GM12878 (cell line): ENCODE measurements at regions not wholly inside any gene's neighbourhood (a gene's known extent, or its start where the extent isn't known, plus 50 kb on each side); places are given as distances from the start of the nearest gene placed in this dataset.

Source experiments
- ATAC-seq: fragments of 200-7000 bp; cut with Tn5 transposase; 3 replicates; pipeline ENCODE4 v1.9.1; 2020; ENCODE audit warnings: mild to moderate bottlenecking, moderate library complexity
- BruUV-seq: library from RNA; stranded (reverse); fragments of 400-500 nt; replicated peaks from 2 replicates; lab custom pipeline; 2021; lab: Mats Ljungman, UMichigan
- CTCF ChIA-PET: fragments of 300-600 bp; sonication (Branson Sonifier 250); formaldehyde crosslinking; extraction: SDS; loops from one replicate; lab custom pipeline; 2021; ENCODE audit warnings: inconsistent platforms; lab: Yijun Ruan, JAX
- POLR2A ChIA-PET: fragments of 350-600 bp; formaldehyde crosslinking; extraction: SDS; loops from one replicate; lab custom pipeline; 2021; ENCODE audit warnings: inconsistent platforms; lab: Charles Lee
- RAD21 ChIA-PET: fragments of 300-600 bp; sonication (Branson Sonifier 250); formaldehyde crosslinking; loops from one replicate; lab custom pipeline; 2023; ENCODE audit warnings: antibody characterized with exemption; ENCODE audit not compliant: unreplicated experiment; lab: Charles Lee
- SMC1A ChIA-PET: fragments of 300-600 bp; sonication (Branson Sonifier 250); formaldehyde crosslinking; loops from one replicate; lab custom pipeline; 2023; ENCODE audit not compliant: unreplicated experiment, uncharacterized antibody; lab: Charles Lee
- DNase-seq: peaks from one replicate; pipeline ENCODE4 v3.0.0-alpha.2; 2011; ENCODE audit warnings: low read depth, low spot score
- FAIRE-seq: peaks from 3 replicates; lab custom pipeline; 2011; peaks lifted over from hg19 to GRCh38; lab: Jason Lieb, UNC
- H2AFZ ChIP-seq: 2 replicates; pipeline ENCODE4 v1.6.0; 2011; ENCODE audit warnings: low read depth, low read length, control low read depth; ENCODE audit not compliant: control insufficient read depth
- H3K27ac ChIP-seq: 2 replicates; pipeline ENCODE4 v1.5.1; 2011; ENCODE audit warnings: control low read depth; ENCODE audit not compliant: control insufficient read depth, insufficient read depth
- H3K27me3 ChIP-seq, 2 experiments: replicated peaks in 1 of 2; 2 replicates each; pipeline versions ENCODE4 v1.6.0 to v1.6.1; 2011; ENCODE audit warnings: low read length in 1 of 2; ENCODE audit not compliant: control insufficient read depth in 2 of 2, insufficient read depth in 2 of 2
- H3K36me3 ChIP-seq, 2 experiments: 2 replicates each; pipeline ENCODE4 v1.5.1; 2011; ENCODE audit warnings: low read length in 1 of 2; ENCODE audit not compliant: control insufficient read depth in 2 of 2, insufficient read depth in 2 of 2
- H3K4me1 ChIP-seq: 2 replicates; pipeline ENCODE4 v1.6.1; 2011; ENCODE audit warnings: mild to moderate bottlenecking, low read length, moderate library complexity, mixed read lengths; ENCODE audit not compliant: control insufficient read depth, insufficient read depth
- H3K4me2 ChIP-seq: 2 replicates; pipeline ENCODE4 v1.6.0; 2011; ENCODE audit warnings: control low read depth; ENCODE audit not compliant: control insufficient read depth, insufficient read depth
- H3K4me3 ChIP-seq: fragments of 200-600 bp; sonication (generic); 2 replicates; pipeline ENCODE4 v1.5.1; 2016
- H3K79me2 ChIP-seq: 2 replicates; pipeline ENCODE4 v1.6.0; 2011; ENCODE audit warnings: low read length; ENCODE audit not compliant: control insufficient read depth, insufficient read depth
- H3K9ac ChIP-seq: 2 replicates; pipeline ENCODE4 v1.8.0; 2011; ENCODE audit warnings: low read length, control low read depth, mixed read lengths; ENCODE audit not compliant: control insufficient read depth, insufficient read depth
- H3K9me3 ChIP-seq: replicated peaks from 3 replicates; pipeline ENCODE4 v1.5.1; 2011; ENCODE audit warnings: mild to moderate bottlenecking, low read length; ENCODE audit not compliant: control insufficient read depth, insufficient read depth
- H4K20me1 ChIP-seq: 2 replicates; pipeline ENCODE4 v1.6.0; 2011; ENCODE audit not compliant: control insufficient read depth, insufficient read depth
- BRCA1 ChIP-seq: IDR thresholded peaks from 2 replicates; pipeline ENCODE4 v1.6.1; 2011; ENCODE audit warnings: low read depth, low read length, improper control_type of control experiment
- CBFB ChIP-seq: IDR thresholded peaks from 2 replicates; pipeline ENCODE4 v1.6.1; 2016; ENCODE audit warnings: antibody characterized with exemption, low read depth
- IKZF1 ChIP-seq: fragments of 450-650 bp; conservative IDR thresholded peaks from 2 replicates; pipeline ENCODE4 v1.6.1; 2017; ENCODE audit warnings: antibody characterized with exemption, mild to moderate bottlenecking
- JUNB ChIP-seq: IDR thresholded peaks from 2 replicates; pipeline ENCODE4 v1.6.1; 2016; ENCODE audit warnings: antibody characterized with exemption, mild to moderate bottlenecking
- MEF2A ChIP-seq: IDR thresholded peaks from 2 replicates; pipeline ENCODE4 v1.6.1; 2011; ENCODE audit warnings: low read depth, mild to moderate bottlenecking, low read length, moderate library complexity; ENCODE audit not compliant: insufficient read depth
- NR2C1 ChIP-seq: fragments of 450-650 bp; IDR thresholded peaks from 2 replicates; pipeline ENCODE4 v1.6.1; 2017; ENCODE audit warnings: antibody characterized with exemption, mild to moderate bottlenecking, moderate library complexity
- PAX5 ChIP-seq: IDR thresholded peaks from 2 replicates; pipeline ENCODE4 v1.6.1; 2011; ENCODE audit warnings: low read depth, low read length, borderline replicate concordance
- PAX8 ChIP-seq: fragments of 450-650 bp; IDR thresholded peaks from 2 replicates; pipeline ENCODE4 v1.6.1; 2017; ENCODE audit warnings: mild to moderate bottlenecking, moderate library complexity
- PBX3 ChIP-seq: IDR thresholded peaks from 2 replicates; pipeline ENCODE4 v1.6.1; 2011; ENCODE audit warnings: mild to moderate bottlenecking, low read depth, low read length, moderate library complexity; ENCODE audit not compliant: insufficient replicate concordance
- POLR2AphosphoS5 ChIP-seq: IDR thresholded peaks from 2 replicates; pipeline ENCODE4 v1.6.1; 2011; ENCODE audit warnings: mild to moderate bottlenecking, low read length, inconsistent platforms
- SMARCA5 ChIP-seq: fragments of 450-650 bp; IDR thresholded peaks from 2 replicates; pipeline ENCODE4 v1.6.1; 2017; ENCODE audit warnings: mild to moderate bottlenecking
- SMC3 ChIP-seq: IDR thresholded peaks from 2 replicates; pipeline ENCODE4 v1.6.1; 2011; ENCODE audit warnings: low read length, improper control_type of control experiment, borderline replicate concordance
- SREBF1 ChIP-seq: IDR thresholded peaks from 2 replicates; pipeline ENCODE4 v1.6.1; 2012; ENCODE audit warnings: mild to moderate bottlenecking, low read length
- SUPT20H ChIP-seq: IDR thresholded peaks from 2 replicates; pipeline ENCODE4 v1.6.1; 2011; ENCODE audit warnings: low read depth, mild to moderate bottlenecking, low read length, moderate library complexity, borderline replicate concordance; ENCODE audit not compliant: control insufficient read depth
- TARDBP ChIP-seq: IDR thresholded peaks from 2 replicates; pipeline ENCODE4 v1.6.1; 2016; ENCODE audit warnings: borderline replicate concordance
- ZNF384 ChIP-seq: IDR thresholded peaks from 2 replicates; pipeline ENCODE4 v1.6.1; 2012; ENCODE audit warnings: low read depth, mild to moderate bottlenecking, low read length, improper control_type of control experiment, borderline replicate concordance
- ZNF622 ChIP-seq: fragments of 450-650 bp; IDR thresholded peaks from 2 replicates; pipeline ENCODE4 v1.6.1; 2017; ENCODE audit warnings: mild to moderate bottlenecking, inconsistent platforms
- WGBS: methylation state at CpG from one replicate; pipeline ENCODE4 v1.1.6; 2016; ENCODE audit warnings: low lambda C conversion rate; ENCODE audit not compliant: insufficient replicate concordance, insufficient coverage; ENCODE audit errors: missing lambda C conversion rate; 5-methylcytosine and 5-hydroxymethylcytosine counted together
- in situ Hi-C: fragments of 300-500 bp; cut with MboI; formaldehyde crosslinking; loops from 9 replicates; pipeline ENCODE4 v1.14.3; 2018; ENCODE audit warnings: mixed read lengths
- intact Hi-C: fragments of 100-400 bp; cut with micrococcal nuclease; formaldehyde crosslinking; loops from one replicate; pipeline ENCODE4 v1.14.2; 2022; ENCODE audit not compliant: unreplicated experiment
- TF ChIP-seq, protein P1 (sequence below): fragments of 450-650 bp; IDR thresholded peaks from 2 replicates; pipeline ENCODE4 v1.6.1; 2017; ENCODE audit warnings: antibody characterized with exemption, mild to moderate bottlenecking, moderate library complexity

- no peak overlapping the region for H3K27ac ChIP-seq
- H3K4me1 ChIP-seq = peaks cover 6% of the 10 kb centered on the region
- in situ Hi-C loops (no loop called here), intact Hi-C loops (no loop called here)
- no peaks in the 10 kb centered on the region for H3K79me2 ChIP-seq
- H3K9ac ChIP-seq = no peak overlapping the region
- ChIA-PET POLR2A (no interaction called here), CTCF (interaction anchor here (0.7 kb wide), 1 partner anchor 1438 kb away, joined by 3 read pairs; no protein-coding TSS in a partner anchor), SMC1A (no interaction called here), RAD21 (no interaction called here)
- no peaks in the 10 kb centered on the region for H3K9me3 ChIP-seq
- no peaks in the 10 kb centered on the region for H3K36me3 ChIP-seq
- H4K20me1 ChIP-seq = no peaks in the 10 kb centered on the region
- FAIRE-seq = no peak
- no peaks in the 10 kb centered on the region; a peak in 3 of 4 replicates for H3K27me3 ChIP-seq
- H3K4me2 ChIP-seq = no peak overlapping the region
- 15% methylated on average over 3 of the region's 3 CpGs for WGBS
- no peak overlapping the region for H2AFZ ChIP-seq
- no peak for DNase-seq
- no TSS peak for BruUV-seq
- no peak for TF ChIP-seq ZNF384
- no peak for TF ChIP-seq PAX8
- TF ChIP-seq POLR2AphosphoS5 = no peak
- TF ChIP-seq MEF2A = no peak
- no peak for TF ChIP-seq SREBF1
- TF ChIP-seq PBX3 = no peak
- no peak for TF ChIP-seq SMARCA5
- TF ChIP-seq SMC3 = no peak
- no peak for TF ChIP-seq JUNB
- TF ChIP-seq TARDBP = no peak
- TF ChIP-seq PAX5 = no peak
- TF ChIP-seq IKZF1 = no peak
- no peak for TF ChIP-seq BRCA1
- TF ChIP-seq ZNF622 = no peak
- TF ChIP-seq CBFB = no peak
- TF ChIP-seq NR2C1 = no peak
- TF ChIP-seq, protein P1, sequence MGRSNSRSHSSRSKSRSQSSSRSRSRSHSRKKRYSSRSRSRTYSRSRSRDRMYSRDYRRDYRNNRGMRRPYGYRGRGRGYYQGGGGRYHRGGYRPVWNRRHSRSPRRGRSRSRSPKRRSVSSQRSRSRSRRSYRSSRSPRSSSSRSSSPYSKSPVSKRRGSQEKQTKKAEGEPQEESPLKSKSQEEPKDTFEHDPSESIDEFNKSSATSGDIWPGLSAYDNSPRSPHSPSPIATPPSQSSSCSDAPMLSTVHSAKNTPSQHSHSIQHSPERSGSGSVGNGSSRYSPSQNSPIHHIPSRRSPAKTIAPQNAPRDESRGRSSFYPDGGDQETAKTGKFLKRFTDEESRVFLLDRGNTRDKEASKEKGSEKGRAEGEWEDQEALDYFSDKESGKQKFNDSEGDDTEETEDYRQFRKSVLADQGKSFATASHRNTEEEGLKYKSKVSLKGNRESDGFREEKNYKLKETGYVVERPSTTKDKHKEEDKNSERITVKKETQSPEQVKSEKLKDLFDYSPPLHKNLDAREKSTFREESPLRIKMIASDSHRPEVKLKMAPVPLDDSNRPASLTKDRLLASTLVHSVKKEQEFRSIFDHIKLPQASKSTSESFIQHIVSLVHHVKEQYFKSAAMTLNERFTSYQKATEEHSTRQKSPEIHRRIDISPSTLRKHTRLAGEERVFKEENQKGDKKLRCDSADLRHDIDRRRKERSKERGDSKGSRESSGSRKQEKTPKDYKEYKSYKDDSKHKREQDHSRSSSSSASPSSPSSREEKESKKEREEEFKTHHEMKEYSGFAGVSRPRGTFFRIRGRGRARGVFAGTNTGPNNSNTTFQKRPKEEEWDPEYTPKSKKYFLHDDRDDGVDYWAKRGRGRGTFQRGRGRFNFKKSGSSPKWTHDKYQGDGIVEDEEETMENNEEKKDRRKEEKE = no peak
- no peak for TF ChIP-seq SUPT20H
- TF ChIP-seq, all 136 proteins: peak for 0
- no peak overlapping the region for H3K4me3 ChIP-seq
- ATAC-seq = no peak
These were observed 148.0 kb upstream of the LRFN2 start for GRCh38 chr6:40735121-40735520.
